ENCODE measurements at regions not wholly inside any gene's neighbourhood (a gene's known extent, or its start where the extent isn't known, plus 50 kb on each side); places are given as distances from the start of the nearest gene placed in this dataset.

DNA sequence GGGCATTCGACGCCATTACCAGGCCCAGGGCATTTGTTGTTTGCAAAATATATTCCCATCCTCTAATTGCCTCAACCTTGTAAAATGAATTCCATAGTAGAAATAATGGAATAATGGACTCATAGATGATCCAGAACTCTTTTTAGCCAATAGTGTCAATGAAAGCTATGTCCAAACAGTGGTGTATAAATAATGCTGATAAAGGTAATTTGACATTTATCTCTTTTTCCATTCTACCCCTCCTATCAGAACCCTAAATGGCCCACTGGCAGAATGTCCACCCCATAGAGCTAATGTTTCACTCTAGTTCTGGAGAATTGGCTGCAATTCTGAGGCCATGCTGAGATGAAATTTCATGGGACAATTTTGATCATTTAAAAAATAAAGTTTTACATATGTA, 76.4 kb upstream of the DLX6 start:
- Histone ChIP-seq H3K27me3 (replicated peaks; ENCODE audit: control insufficient read depth, insufficient read depth, low read length) (no peaks in the 10 kb centered on the region), H3K36me3 (ENCODE audit: control insufficient read depth, insufficient read depth, low read length) (no peaks in the 10 kb centered on the region), H3K4me3 (replicated peaks; ENCODE audit: low read depth, low read length) (no peak overlapping the region)
- TF ChIP-seq, protein P1, sequence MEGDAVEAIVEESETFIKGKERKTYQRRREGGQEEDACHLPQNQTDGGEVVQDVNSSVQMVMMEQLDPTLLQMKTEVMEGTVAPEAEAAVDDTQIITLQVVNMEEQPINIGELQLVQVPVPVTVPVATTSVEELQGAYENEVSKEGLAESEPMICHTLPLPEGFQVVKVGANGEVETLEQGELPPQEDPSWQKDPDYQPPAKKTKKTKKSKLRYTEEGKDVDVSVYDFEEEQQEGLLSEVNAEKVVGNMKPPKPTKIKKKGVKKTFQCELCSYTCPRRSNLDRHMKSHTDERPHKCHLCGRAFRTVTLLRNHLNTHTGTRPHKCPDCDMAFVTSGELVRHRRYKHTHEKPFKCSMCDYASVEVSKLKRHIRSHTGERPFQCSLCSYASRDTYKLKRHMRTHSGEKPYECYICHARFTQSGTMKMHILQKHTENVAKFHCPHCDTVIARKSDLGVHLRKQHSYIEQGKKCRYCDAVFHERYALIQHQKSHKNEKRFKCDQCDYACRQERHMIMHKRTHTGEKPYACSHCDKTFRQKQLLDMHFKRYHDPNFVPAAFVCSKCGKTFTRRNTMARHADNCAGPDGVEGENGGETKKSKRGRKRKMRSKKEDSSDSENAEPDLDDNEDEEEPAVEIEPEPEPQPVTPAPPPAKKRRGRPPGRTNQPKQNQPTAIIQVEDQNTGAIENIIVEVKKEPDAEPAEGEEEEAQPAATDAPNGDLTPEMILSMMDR (IDR thresholded peaks at IDR 0.05; ENCODE audit: insufficient read depth, low read length, poor library complexity, severe bottlenecking) = no peak
- no peak for DNase-seq (ENCODE audit: extremely low read depth, insufficient read length)

DNA sequence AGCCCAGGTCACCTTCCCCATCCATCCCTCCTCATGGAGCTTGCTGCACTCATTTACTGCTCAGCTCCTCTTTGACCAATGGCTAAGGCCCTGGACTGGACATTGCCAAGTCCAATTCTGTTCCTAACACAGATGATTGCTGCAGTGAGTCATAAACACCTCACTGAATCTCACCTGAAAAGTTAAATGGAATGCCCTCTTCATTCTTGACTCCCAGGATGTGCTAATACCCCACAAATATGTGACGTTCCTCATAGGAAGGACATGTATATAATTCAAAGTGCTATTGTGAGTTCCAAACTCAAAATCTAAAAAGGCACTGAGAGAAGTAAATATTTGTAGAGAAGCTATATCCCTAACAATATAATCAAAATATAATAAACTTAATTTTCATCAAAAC, 73.5 kb upstream of the DLX6 start:
- H3K4me3 ChIP-seq (replicated peaks; ENCODE audit: low read depth, low read length) = no peak overlapping the region
- no peaks in the 10 kb centered on the region for H3K27me3 ChIP-seq (replicated peaks; ENCODE audit: control insufficient read depth, insufficient read depth, low read length)
- no peaks in the 10 kb centered on the region for H3K36me3 ChIP-seq (ENCODE audit: control insufficient read depth, insufficient read depth, low read length)
- no peak for DNase-seq (ENCODE audit: extremely low read depth, insufficient read length)
- TF ChIP-seq, protein P1 (IDR thresholded peaks at IDR 0.05; ENCODE audit: insufficient read depth, low read length, poor library complexity, severe bottlenecking) = no peak

DNA sequence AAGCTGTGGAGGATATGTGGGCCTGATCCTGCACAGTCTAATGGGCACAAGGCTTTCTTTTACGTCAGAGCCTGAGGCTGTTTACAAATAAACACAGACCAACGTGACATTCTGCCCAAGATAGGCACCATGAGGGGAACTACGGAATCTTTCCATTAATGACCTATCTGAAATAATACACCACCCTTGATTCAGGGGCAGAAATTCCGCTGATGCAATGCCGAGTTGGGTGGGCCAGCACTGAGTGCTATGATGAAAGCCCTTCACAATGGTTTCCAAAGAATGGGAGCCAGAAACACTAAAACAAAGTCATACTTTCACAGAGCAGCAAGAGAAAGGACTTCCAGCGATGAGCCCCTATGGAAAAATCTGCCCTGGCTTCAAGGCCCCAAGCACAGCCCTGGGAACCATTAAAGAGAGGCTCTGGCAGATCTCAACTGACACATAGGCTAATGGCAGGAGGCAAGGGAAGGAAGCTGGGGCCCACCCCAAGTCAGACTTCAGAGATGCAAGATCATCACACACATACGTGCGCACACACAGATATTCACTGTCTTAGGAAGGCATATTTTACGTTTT, 72.2 kb upstream of the DLX6 start:
- Histone ChIP-seq H3K36me3 (ENCODE audit: control insufficient read depth, insufficient read depth, low read length) (no peaks in the 10 kb centered on the region), H3K4me3 (replicated peaks; ENCODE audit: low read depth, low read length) (no peak overlapping the region), H3K27me3 (replicated peaks; ENCODE audit: control insufficient read depth, insufficient read depth, low read length) (no peaks in the 10 kb centered on the region)
- no peak for DNase-seq (ENCODE audit: extremely low read depth, insufficient read length)
- TF ChIP-seq, protein P1 (IDR thresholded peaks at IDR 0.05; ENCODE audit: insufficient read depth, low read length, poor library complexity, severe bottlenecking) = no peak

DNA sequence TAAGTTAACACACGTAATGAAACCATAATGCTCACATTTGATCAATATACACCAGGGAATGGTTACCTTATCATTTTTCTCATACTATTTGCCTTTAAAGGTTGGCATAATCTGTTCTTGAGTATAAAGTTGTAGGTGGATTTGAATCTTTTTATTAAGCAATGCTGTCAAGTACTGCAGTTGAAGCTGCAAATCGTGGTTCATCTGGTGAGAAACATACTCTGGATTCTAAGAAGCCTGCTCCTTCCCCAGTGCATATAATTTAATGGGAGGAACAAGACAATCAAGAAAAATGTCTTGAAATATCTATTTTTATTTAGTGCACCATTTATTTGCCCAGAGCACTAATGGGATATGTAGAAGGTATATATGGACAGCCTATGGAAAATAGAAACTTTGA, 68.7 kb upstream of the DLX6 start:
- TF ChIP-seq, protein P1 (IDR thresholded peaks at IDR 0.05; ENCODE audit: insufficient read depth, low read length, poor library complexity, severe bottlenecking) = no peak
- no peaks in the 10 kb centered on the region for H3K27me3 ChIP-seq (replicated peaks; ENCODE audit: control insufficient read depth, insufficient read depth, low read length)
- DNase-seq (ENCODE audit: extremely low read depth, insufficient read length) = no peak
- H3K36me3 ChIP-seq (ENCODE audit: control insufficient read depth, insufficient read depth, low read length) = no peaks in the 10 kb centered on the region
- no peak overlapping the region for H3K4me3 ChIP-seq (replicated peaks; ENCODE audit: low read depth, low read length)

DNA sequence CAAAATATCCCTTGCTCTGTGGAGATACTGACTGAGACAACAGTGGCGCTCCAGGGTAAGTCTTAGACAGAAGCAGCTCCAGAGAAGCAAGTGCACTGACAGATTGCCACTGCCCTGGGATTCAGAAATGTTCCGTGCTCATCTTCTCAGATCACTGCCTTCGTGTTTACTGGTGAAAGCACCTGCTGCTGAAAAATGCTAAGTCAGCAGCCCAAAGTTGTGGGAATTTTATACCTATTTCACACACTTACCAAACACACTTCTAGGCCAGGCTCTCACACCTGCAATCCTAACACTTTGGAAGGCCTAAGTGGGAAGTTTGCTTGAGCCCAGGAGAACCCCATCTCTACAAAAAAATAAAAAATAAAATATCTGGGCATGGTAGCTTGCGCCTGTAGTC, 63.2 kb upstream of the DLX6 start:
- H3K36me3 ChIP-seq (ENCODE audit: control insufficient read depth, insufficient read depth, low read length) = no peaks in the 10 kb centered on the region
- no peaks in the 10 kb centered on the region; the same call in 1 of the 2 replicates for H3K27me3 ChIP-seq (replicated peaks; ENCODE audit: control insufficient read depth, insufficient read depth, low read length)
- H3K4me3 ChIP-seq (replicated peaks; ENCODE audit: low read depth, low read length) = no peak overlapping the region
- DNase-seq (ENCODE audit: extremely low read depth, insufficient read length) = no peak
- TF ChIP-seq, protein P1 (IDR thresholded peaks at IDR 0.05; ENCODE audit: insufficient read depth, low read length, poor library complexity, severe bottlenecking) = no peak

DNA sequence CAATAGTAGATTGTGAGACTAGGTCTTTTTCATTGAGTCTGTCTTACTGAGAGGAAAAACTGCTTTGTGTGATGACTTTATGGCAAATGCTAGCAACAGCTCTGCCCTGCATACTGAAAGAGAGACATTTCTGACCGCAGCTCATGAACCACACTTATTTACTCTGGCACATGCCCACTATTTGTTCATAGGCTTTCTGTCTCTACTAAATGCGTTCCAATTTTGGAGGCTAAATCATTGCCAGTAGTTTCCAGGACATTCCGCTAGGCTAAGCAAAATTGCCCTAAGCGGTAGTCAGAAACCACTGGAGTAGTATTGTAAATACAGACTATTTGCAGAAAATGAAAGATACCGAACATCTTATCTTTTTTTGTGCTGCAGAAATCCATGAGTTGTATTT, 55.6 kb upstream of the DLX6 start:
- TF ChIP-seq, protein P1 (IDR thresholded peaks at IDR 0.05; ENCODE audit: insufficient read depth, low read length, poor library complexity, severe bottlenecking) = no peak
- no peak for DNase-seq (ENCODE audit: extremely low read depth, insufficient read length)
- no peak overlapping the region for H3K4me3 ChIP-seq (replicated peaks; ENCODE audit: low read depth, low read length)
- H3K36me3 ChIP-seq (ENCODE audit: control insufficient read depth, insufficient read depth, low read length) = no peaks in the 10 kb centered on the region
- no peaks in the 10 kb centered on the region; the same call in none of the 2 replicates for H3K27me3 ChIP-seq (replicated peaks; ENCODE audit: control insufficient read depth, insufficient read depth, low read length)
